NCI-H2227 treated with DMSO at 0.1 percent for 48 hours (cell line): ENCODE measurements at regions not wholly inside any gene's neighbourhood (a gene's known extent, or its start where the extent isn't known, plus 50 kb on each side); places are given as distances from the start of the nearest gene placed in this dataset.

ENCODE experiments used
- DNase-seq: peaks from one replicate; lab custom pipeline; 2025; lab: John Stamatoyannopoulos, UW

- DNase-seq, result no peak
Observed at GRCh38 chr11:15815246-15816195, 540.8 kb downstream of the SOX6 start.

GRCh38 chr11:15816260-15816871 lies 540.0 kb downstream of the SOX6 start:
- no peak for DNase-seq

GRCh38 chr11:15817001-15817400 lies 539.3 kb downstream of the SOX6 start:
- no peak for DNase-seq

GRCh38 chr11:15818132-15818842 lies 538.1 kb downstream of the SOX6 start:
- no peak for DNase-seq

GRCh38 chr11:15819679-15820286 lies 536.6 kb downstream of the SOX6 start:
- DNase-seq, result no peak

GRCh38 chr11:15821451-15821850 lies 534.9 kb downstream of the SOX6 start:
- DNase-seq, result no peak

- DNase-seq, result no peak
Observed at GRCh38 chr11:15824060-15824459, 532.3 kb downstream of the SOX6 start.

GRCh38 chr11:15825976-15826650 lies 530.2 kb downstream of the SOX6 start:
- no peak for DNase-seq

- peak; percentile 24 for DNase-seq
Observed at GRCh38 chr11:15826826-15827225, 529.5 kb downstream of the SOX6 start.

GRCh38 chr11:15828215-15828853 lies 528.0 kb downstream of the SOX6 start:
- DNase-seq, result peak; percentile 70

- DNase-seq, result no peak
Observed at GRCh38 chr11:15829312-15829711, 527.0 kb downstream of the SOX6 start.

- DNase-seq, result no peak
Observed at GRCh38 chr11:15830741-15831428, 525.5 kb downstream of the SOX6 start.

GRCh38 chr11:15835788-15836411 lies 520.4 kb downstream of the SOX6 start:
- no peak for DNase-seq

- no peak for DNase-seq
Observed at GRCh38 chr11:15836795-15837194, 519.6 kb downstream of the SOX6 start.

GRCh38 chr11:15837901-15838489 lies 518.4 kb downstream of the SOX6 start:
- no peak for DNase-seq

GRCh38 chr11:15839061-15839460 lies 517.3 kb downstream of the SOX6 start:
- DNase-seq, result no peak

GRCh38 chr11:15840966-15841365 lies 515.4 kb downstream of the SOX6 start:
- DNase-seq, result no peak

GRCh38 chr11:15841931-15842740 lies 514.2 kb downstream of the SOX6 start:
- DNase-seq, result no peak
